ENCODE measurements at regions not wholly inside any gene's neighbourhood (a gene's known extent, or its start where the extent isn't known, plus 50 kb on each side); places are given as distances from the start of the nearest gene placed in this dataset.
A peak's percentile ranks its signal among the peaks of the same experiment; 100 is the strongest.

- Histone ChIP-seq H3K9me3 (ENCODE audit: low read length) (peaks cover 6% of the 10 kb centered on the region), H3K36me3 (ENCODE audit: insufficient read depth, low read length) (no peaks in the 10 kb centered on the region), H3K4me2 (ENCODE audit: low read length) (no peak overlapping the region), H3F3A (ENCODE audit: insufficient read depth, low read length, poor library complexity, severe bottlenecking) (peaks cover 3% of the 10 kb centered on the region), H4K20me1 (ENCODE audit: insufficient read depth) (no peaks in the 10 kb centered on the region), H3K27ac (ENCODE audit: low read length) (no peak overlapping the region), H3K9me2 (ENCODE audit: insufficient read depth, low read length) (no peaks in the 10 kb centered on the region), H3K79me2 (replicated peaks; ENCODE audit: insufficient read depth, low read length) (no peaks in the 10 kb centered on the region), H3K4me3 (ENCODE audit: low read length) (no peak overlapping the region), H3K27me3 (ENCODE audit: insufficient read depth, low read depth, low read length) (no peaks in the 10 kb centered on the region), H3K9ac (ENCODE audit: low read length) (no peak overlapping the region), H2AFZ (ENCODE audit: low read depth, low read length) (no peak overlapping the region)
- TF ChIP-seq EP300 (conservative IDR thresholded peaks at IDR 0.05; ENCODE audit: poor library complexity, severe bottlenecking) (no peak), CTCF (IDR thresholded peaks at IDR 0.05; ENCODE audit: poor library complexity, severe bottlenecking) (no peak), POLR2AphosphoS5 (IDR thresholded peaks at IDR 0.05) (no peak), SMC3 (conservative IDR thresholded peaks at IDR 0.05; ENCODE audit: poor library complexity) (no peak), RAD21 (conservative IDR thresholded peaks at IDR 0.05) (no peak), EZH2 (IDR thresholded peaks at IDR 0.05; ENCODE audit: borderline replicate concordance, insufficient read depth, low read length, poor library complexity, severe bottlenecking) (no peak), MXI1 (conservative IDR thresholded peaks at IDR 0.05; ENCODE audit: poor library complexity, severe bottlenecking) (no peak), REST (IDR thresholded peaks at IDR 0.05; ENCODE audit: borderline replicate concordance) (no peak), TAF1 (IDR thresholded peaks at IDR 0.05; ENCODE audit: low read depth) (no peak)
These were observed 77.2 kb downstream of the C1D start for GRCh38 chr2:67985586-67985985.

GRCh38 chr2:67986258-67986657 is 76.5 kb downstream of the C1D start:
- H3K36me3 ChIP-seq (ENCODE audit: insufficient read depth, low read length) = no peaks in the 10 kb centered on the region
- no peak overlapping the region for H3K4me3 ChIP-seq (ENCODE audit: low read length)
- no peaks in the 10 kb centered on the region for H3K9me2 ChIP-seq (ENCODE audit: insufficient read depth, low read length)
- peaks cover 3% of the 10 kb centered on the region for H3F3A ChIP-seq (ENCODE audit: insufficient read depth, low read length, poor library complexity, severe bottlenecking)
- no peak overlapping the region for H3K4me2 ChIP-seq (ENCODE audit: low read length)
- H4K20me1 ChIP-seq (ENCODE audit: insufficient read depth) = no peaks in the 10 kb centered on the region
- no peaks in the 10 kb centered on the region for H3K27me3 ChIP-seq (ENCODE audit: insufficient read depth, low read depth, low read length)
- TF ChIP-seq CTCF (IDR thresholded peaks at IDR 0.05; ENCODE audit: poor library complexity, severe bottlenecking) (no peak), EP300 (conservative IDR thresholded peaks at IDR 0.05; ENCODE audit: poor library complexity, severe bottlenecking) (no peak), TAF1 (IDR thresholded peaks at IDR 0.05; ENCODE audit: low read depth) (no peak), MXI1 (conservative IDR thresholded peaks at IDR 0.05; ENCODE audit: poor library complexity, severe bottlenecking) (no peak), REST (IDR thresholded peaks at IDR 0.05; ENCODE audit: borderline replicate concordance) (no peak), RAD21 (conservative IDR thresholded peaks at IDR 0.05) (no peak), EZH2 (IDR thresholded peaks at IDR 0.05; ENCODE audit: borderline replicate concordance, insufficient read depth, low read length, poor library complexity, severe bottlenecking) (no peak), POLR2AphosphoS5 (IDR thresholded peaks at IDR 0.05) (no peak), SMC3 (conservative IDR thresholded peaks at IDR 0.05; ENCODE audit: poor library complexity) (no peak)
- peak overlapping the region; percentile 33 for H3K27ac ChIP-seq (ENCODE audit: low read length)
- no peaks in the 10 kb centered on the region for H3K79me2 ChIP-seq (replicated peaks; ENCODE audit: insufficient read depth, low read length)
- no peak overlapping the region for H2AFZ ChIP-seq (ENCODE audit: low read depth, low read length)
- no peaks in the 10 kb centered on the region for H3K9me3 ChIP-seq (ENCODE audit: low read length)
- H3K9ac ChIP-seq (ENCODE audit: low read length) = no peak overlapping the region

All from neural cell (in vitro differentiated cells).